HCT116 (cell line): ENCODE measurements at regions not wholly inside any gene's neighbourhood (a gene's known extent, or its start where the extent isn't known, plus 50 kb on each side); places are given as distances from the start of the nearest gene placed in this dataset.

Experiments
- ATAC-seq: fragments of 200-7000 bp; cut with Tn5 transposase; 2 replicates; pipeline ENCODE4 v1.9.1; 2020; ENCODE audit warnings: mild to moderate bottlenecking, moderate library complexity
- BruUV-seq: library from RNA; stranded (reverse); fragments of 400-500 nt; replicated peaks from 2 replicates; lab custom pipeline; 2021; lab: Mats Ljungman, UMichigan
- CTCF ChIA-PET: fragments of 300-600 bp; sonication (Branson Sonifier 250); formaldehyde crosslinking; loops from one replicate; lab custom pipeline; 2021; ENCODE audit warnings: antibody characterized with exemption; lab: Charles Lee
- POLR2A ChIA-PET: fragments of 300-600, 350-600 bp; sonication (Branson Sonifier 250); formaldehyde crosslinking; loops from one replicate; lab custom pipeline; 2021; ENCODE audit warnings: antibody characterized with exemption; lab: Charles Lee
- RAD21 ChIA-PET, 2 experiments: fragments of 300-600 bp; sonication (Branson Sonifier 250); formaldehyde crosslinking; loops; one replicate each; lab custom pipeline; 2023; ENCODE audit warnings: low total read pairs in 2 of 2; ENCODE audit not compliant: uncharacterized antibody in 2 of 2, unreplicated experiment in 2 of 2, low non-redundant PET in 1 of 2; lab: Charles Lee
- DNase-seq: peaks from one replicate; pipeline ENCODE4 v3.0.0-alpha.2; 2010; ENCODE audit warnings: low read depth, low spot score
- H2AFZ ChIP-seq: fragments of 200-600 bp; shearing (Covaris generic), sonication (generic); 2 replicates; pipeline ENCODE4 v1.6.1; 2017; ENCODE audit warnings: low read depth, mixed run types, mixed read lengths, antibody characterized with exemption, low read length; ENCODE audit not compliant: poor library complexity, severe bottlenecking
- H3K27ac ChIP-seq: 2 replicates; pipeline ENCODE4 v1.5.1; 2012; ENCODE audit warnings: low read depth, low read length
- H3K27me3 ChIP-seq: fragments of 200-600 bp; sonication (generic); 2 replicates; pipeline ENCODE4 v1.6.1; 2016; ENCODE audit warnings: mixed run types, low read length, mixed read lengths; ENCODE audit not compliant: insufficient read depth
- H3K36me3 ChIP-seq, 2 experiments: fragments of 200-500 bp in 1 of 2; fragments of 200-600 bp in 1 of 2; sonication (Bioruptor generic) in 1 of 2; sonication (generic) in 1 of 2; 2 replicates each; pipeline versions ENCODE4 v1.5.1 to v1.6.1; 2014 to 2016; ENCODE audit warnings: low read length in 2 of 2, inconsistent platforms in 1 of 2, mixed read lengths in 1 of 2, mixed run types in 1 of 2; ENCODE audit not compliant: insufficient read depth in 2 of 2, control insufficient read depth in 1 of 2
- H3K4me1 ChIP-seq, 2 experiments: fragments of 200-600 bp in 1 of 2; sonication (generic) in 1 of 2; 2 replicates each; pipeline versions ENCODE4 v1.5.1 to v1.6.1; 2012 to 2017; ENCODE audit warnings: low read length in 2 of 2, inconsistent platforms in 1 of 2, mild to moderate bottlenecking in 1 of 2, mixed read lengths in 1 of 2, mixed run types in 1 of 2, moderate library complexity in 1 of 2; ENCODE audit not compliant: insufficient read depth in 2 of 2, control insufficient read depth in 1 of 2
- H3K4me2 ChIP-seq: fragments of 200-600 bp; sonication (generic); 2 replicates; pipeline ENCODE4 v1.6.1; 2017; ENCODE audit warnings: mixed run types, low read length, mixed read lengths
- H3K4me3 ChIP-seq, 2 experiments: fragments of 200-600 bp in 1 of 2; sonication (generic) in 1 of 2; replicated peaks in 1 of 2; 2 replicates each; pipeline ENCODE4 v1.5.1; 2011 to 2016; ENCODE audit warnings: low read length in 2 of 2, control low read depth in 1 of 2, low read depth in 1 of 2, mild to moderate bottlenecking in 1 of 2, mixed read lengths in 1 of 2, mixed run types in 1 of 2
- H3K79me2 ChIP-seq: fragments of 200-600 bp; sonication (generic); 2 replicates; pipeline ENCODE4 v1.6.1; 2017; ENCODE audit warnings: mild to moderate bottlenecking, mixed run types, low read length, moderate library complexity, mixed read lengths; ENCODE audit not compliant: insufficient read depth
- H3K9ac ChIP-seq: fragments of 200-600 bp; sonication (generic); 2 replicates; pipeline ENCODE4 v1.6.1; 2016; ENCODE audit warnings: low read length, mixed read lengths
- H3K9me2 ChIP-seq: fragments of 200-600 bp; sonication (generic), shearing (Covaris generic); 2 replicates; pipeline ENCODE4 v1.6.1; 2017; ENCODE audit warnings: mixed run types, mild to moderate bottlenecking, moderate library complexity; ENCODE audit not compliant: insufficient read depth
- H3K9me3 ChIP-seq, 2 experiments: fragments of 200-500 bp in 1 of 2; fragments of 200-600 bp in 1 of 2; sonication (Bioruptor generic) in 1 of 2; sonication (generic) in 1 of 2; 2 replicates each; pipeline ENCODE4 v1.6.1; 2014 to 2017; ENCODE audit warnings: low read length in 2 of 2, mixed read lengths in 2 of 2, inconsistent platforms in 1 of 2, low read depth in 1 of 2, mild to moderate bottlenecking in 1 of 2, mixed run types in 1 of 2, moderate library complexity in 1 of 2; ENCODE audit not compliant: control insufficient read depth in 1 of 2, insufficient read depth in 1 of 2
- H4K20me1 ChIP-seq: fragments of 200-600 bp; sonication (generic), shearing (Covaris generic); 2 replicates; pipeline ENCODE4 v1.6.1; 2017; ENCODE audit warnings: mixed run types, mild to moderate bottlenecking, moderate library complexity; ENCODE audit not compliant: insufficient read depth
- CBX3 ChIP-seq: IDR thresholded peaks from 2 replicates; pipeline ENCODE4 v1.6.1; 2012; ENCODE audit warnings: low read depth
- EGR1 ChIP-seq: IDR thresholded peaks from 2 replicates; pipeline ENCODE4 v1.6.1; 2012; ENCODE audit warnings: low read depth
- ELF1 ChIP-seq: IDR thresholded peaks from 2 replicates; pipeline ENCODE4 v1.6.1; 2012; ENCODE audit warnings: low read depth, borderline replicate concordance
- EZH2phosphoT487 ChIP-seq: fragments of 200-600 bp; IDR thresholded peaks from 2 replicates; pipeline ENCODE4 v1.6.1; 2018; ENCODE audit warnings: antibody characterized with exemption, borderline replicate concordance
- JUND ChIP-seq: IDR thresholded peaks from 2 replicates; pipeline ENCODE4 v1.6.1; 2012
- POLR2A ChIP-seq: IDR thresholded peaks from 2 replicates; pipeline ENCODE4 v1.7.0; 2011; ENCODE audit warnings: borderline replicate concordance; ENCODE audit not compliant: insufficient read depth, insufficient read length; ENCODE audit errors: extremely low read depth
- POLR2AphosphoS5 ChIP-seq: IDR thresholded peaks from 2 replicates; pipeline ENCODE4 v1.6.1; 2011; ENCODE audit warnings: mild to moderate bottlenecking, low read depth, low read length, moderate library complexity
- SP1 ChIP-seq: IDR thresholded peaks from 2 replicates; pipeline ENCODE4 v1.6.1; 2012; ENCODE audit warnings: low read depth
- SRF ChIP-seq: IDR thresholded peaks from 2 replicates; pipeline ENCODE4 v1.6.1; 2012; ENCODE audit warnings: low read depth
- YY1 ChIP-seq: IDR thresholded peaks from 2 replicates; pipeline ENCODE4 v1.6.1; 2011; ENCODE audit warnings: low read length, low read depth, moderate library complexity, mild to moderate bottlenecking; ENCODE audit not compliant: insufficient replicate concordance; ENCODE audit errors: extremely low read depth
- ZNF274 ChIP-seq: fragments of 200-500 bp; sonication (Bioruptor generic); IDR thresholded peaks from 2 replicates; pipeline ENCODE4 v1.6.1; 2014; ENCODE audit warnings: mild to moderate bottlenecking, low read depth, low read length, inconsistent platforms
- intact Hi-C: fragments of 100-400 bp; cut with micrococcal nuclease; formaldehyde crosslinking; loops from 2 replicates; pipeline ENCODE4 v1.10.0; 2022
- TF ChIP-seq, protein P1 (sequence below), 3 experiments: fragments of 200-600 bp in 1 of 3; sonication (generic) in 1 of 3; IDR thresholded peaks in 2 of 3; conservative IDR thresholded peaks in 1 of 3; 2 replicates each; pipeline ENCODE4 v1.5.1; 2012 to 2017; ENCODE audit warnings: low read depth in 2 of 3, low read length in 2 of 3, antibody characterized with exemption in 1 of 3, borderline replicate concordance in 1 of 3, control low read depth in 1 of 3, mild to moderate bottlenecking in 1 of 3, mixed read lengths in 1 of 3, mixed run types in 1 of 3, moderate library complexity in 1 of 3; ENCODE audit not compliant: insufficient read depth in 1 of 3
- TF ChIP-seq, protein P2 (sequence below): IDR thresholded peaks from 2 replicates; pipeline ENCODE4 v1.6.1; 2012
- TF ChIP-seq, protein P3 (sequence below): IDR thresholded peaks from 2 replicates; pipeline ENCODE4 v1.6.1; 2012

DNA sequence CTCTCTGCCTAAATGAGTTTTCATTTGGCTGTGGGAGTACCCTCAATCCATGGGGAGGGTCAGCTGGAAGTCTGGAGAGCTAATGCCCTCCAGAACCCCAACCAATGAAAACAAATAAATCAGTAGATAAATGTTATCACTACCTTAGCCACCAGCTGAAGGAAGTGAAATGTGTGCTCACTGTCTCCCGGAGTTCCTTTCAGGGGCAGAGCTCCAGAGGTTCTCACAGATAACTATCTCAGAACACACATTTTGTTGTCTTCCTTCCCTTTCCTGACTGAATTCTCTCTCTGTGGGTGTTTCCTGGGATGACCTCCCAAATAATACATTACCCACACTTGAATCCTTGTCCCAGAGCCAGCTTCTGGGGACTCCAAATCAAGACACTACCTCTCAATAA lies 779.6 kb downstream of the DIAPH3 start:
- Histone ChIP-seq H3K4me1 (no peaks in the 10 kb centered on the region), H3K27ac (no peak overlapping the region), H3K79me2 (no peaks in the 10 kb centered on the region), H3K9ac (no peak overlapping the region), H3K4me3 (no peak overlapping the region), H2AFZ (no peak overlapping the region), H3K27me3 (no peaks in the 10 kb centered on the region), H3K36me3 (no peaks in the 10 kb centered on the region), H3K4me2 (no peak overlapping the region), H3K9me3 (no peaks in the 10 kb centered on the region), H3K9me2 (no peaks in the 10 kb centered on the region), H4K20me1 (no peaks in the 10 kb centered on the region)
- RAD21 ChIA-PET, result no interaction called here
- DNase-seq, result no peak
- intact Hi-C loops, result no loop called here
- no peak for ATAC-seq
- TF ChIP-seq SRF (no peak), CBX3 (no peak), ZNF274 (no peak), SP1 (no peak), YY1 (no peak), POLR2AphosphoS5 (no peak), EZH2phosphoT487 (no peak), POLR2A (no peak), ELF1 (no peak), EGR1 (no peak), JUND (no peak)
- TF ChIP-seq, protein P1, sequence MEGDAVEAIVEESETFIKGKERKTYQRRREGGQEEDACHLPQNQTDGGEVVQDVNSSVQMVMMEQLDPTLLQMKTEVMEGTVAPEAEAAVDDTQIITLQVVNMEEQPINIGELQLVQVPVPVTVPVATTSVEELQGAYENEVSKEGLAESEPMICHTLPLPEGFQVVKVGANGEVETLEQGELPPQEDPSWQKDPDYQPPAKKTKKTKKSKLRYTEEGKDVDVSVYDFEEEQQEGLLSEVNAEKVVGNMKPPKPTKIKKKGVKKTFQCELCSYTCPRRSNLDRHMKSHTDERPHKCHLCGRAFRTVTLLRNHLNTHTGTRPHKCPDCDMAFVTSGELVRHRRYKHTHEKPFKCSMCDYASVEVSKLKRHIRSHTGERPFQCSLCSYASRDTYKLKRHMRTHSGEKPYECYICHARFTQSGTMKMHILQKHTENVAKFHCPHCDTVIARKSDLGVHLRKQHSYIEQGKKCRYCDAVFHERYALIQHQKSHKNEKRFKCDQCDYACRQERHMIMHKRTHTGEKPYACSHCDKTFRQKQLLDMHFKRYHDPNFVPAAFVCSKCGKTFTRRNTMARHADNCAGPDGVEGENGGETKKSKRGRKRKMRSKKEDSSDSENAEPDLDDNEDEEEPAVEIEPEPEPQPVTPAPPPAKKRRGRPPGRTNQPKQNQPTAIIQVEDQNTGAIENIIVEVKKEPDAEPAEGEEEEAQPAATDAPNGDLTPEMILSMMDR (IDR thresholded peaks at IDR 0.05 in 2 of 3, conservative IDR thresholded peaks at IDR 0.05 in 1 of 3; ENCODE audit: borderline replicate concordance in 1 of 3, insufficient read depth in 1 of 3, low read depth in 2 of 3, low read length in 2 of 3), result no peak
- TF ChIP-seq, protein P2, sequence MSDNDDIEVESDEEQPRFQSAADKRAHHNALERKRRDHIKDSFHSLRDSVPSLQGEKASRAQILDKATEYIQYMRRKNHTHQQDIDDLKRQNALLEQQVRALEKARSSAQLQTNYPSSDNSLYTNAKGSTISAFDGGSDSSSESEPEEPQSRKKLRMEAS, result no peak
- TF ChIP-seq, protein P3, sequence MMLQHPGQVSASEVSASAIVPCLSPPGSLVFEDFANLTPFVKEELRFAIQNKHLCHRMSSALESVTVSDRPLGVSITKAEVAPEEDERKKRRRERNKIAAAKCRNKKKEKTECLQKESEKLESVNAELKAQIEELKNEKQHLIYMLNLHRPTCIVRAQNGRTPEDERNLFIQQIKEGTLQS, result no peak
- BruUV-seq, result no TSS peak
- POLR2A ChIA-PET, result no interaction called here
- CTCF ChIA-PET, result no interaction called here
